GM18505 (cell line): ENCODE measurements at regions not wholly inside any gene's neighbourhood (a gene's known extent, or its start where the extent isn't known, plus 50 kb on each side); places are given as distances from the start of the nearest gene placed in this dataset.

Experiments
- ATAC-seq: cut with Tn5 transposase; IDR thresholded peaks from one replicate; pipeline ENCODE4 v1.9.1; 2021; ENCODE audit not compliant: unreplicated experiment
- POLR2A ChIP-seq: IDR thresholded peaks from 4 replicates; pipeline ENCODE4 v1.6.1; 2011; ENCODE audit warnings: borderline replicate concordance; ENCODE audit not compliant: insufficient read depth, insufficient read length; ENCODE audit errors: extremely low read depth

GRCh38 chr1:60763741-60764140 lies 318.6 kb upstream of the NFIA start:
- ATAC-seq = no peak
- TF ChIP-seq POLR2A = no peak

GRCh38 chr1:60762911-60763310 lies 319.4 kb upstream of the NFIA start:
- ATAC-seq = no peak
- no peak for TF ChIP-seq POLR2A

- ATAC-seq = no peak
- no peak for TF ChIP-seq POLR2A
Measured at GRCh38 chr1:60762176-60762575, 320.2 kb upstream of the NFIA start.

- no peak for TF ChIP-seq POLR2A
- ATAC-seq = no peak
Measured at GRCh38 chr1:60759291-60759690, 323.1 kb upstream of the NFIA start.

GRCh38 chr1:60757485-60757884 lies 324.9 kb upstream of the NFIA start:
- no peak for TF ChIP-seq POLR2A
- ATAC-seq = no peak

GRCh38 chr1:60753036-60753900 lies 329.1 kb upstream of the NFIA start:
- TF ChIP-seq POLR2A = no peak
- ATAC-seq = no peak

GRCh38 chr1:60751306-60751705 lies 331.1 kb upstream of the NFIA start:
- ATAC-seq = no peak

GRCh38 chr1:60747353-60747752 lies 335.0 kb upstream of the NFIA start:
- no peak for ATAC-seq
- TF ChIP-seq POLR2A = no peak

More at GRCh38 chr1:60751306-60751705, 331.1 kb upstream of the NFIA start:
- no peak for TF ChIP-seq POLR2A

- TF ChIP-seq POLR2A = no peak
- no peak for ATAC-seq
Measured at GRCh38 chr1:60746278-60746791, 336.0 kb upstream of the NFIA start.

GRCh38 chr1:60745484-60745883 lies 336.9 kb upstream of the NFIA start:
- TF ChIP-seq POLR2A = no peak
- ATAC-seq = no peak

GRCh38 chr1:60742339-60742738 lies 340.0 kb upstream of the NFIA start:
- TF ChIP-seq POLR2A = no peak
- no peak for ATAC-seq

- ATAC-seq = no peak
- no peak for TF ChIP-seq POLR2A
Measured at GRCh38 chr1:60740154-60740553, 342.2 kb upstream of the NFIA start.

GRCh38 chr1:60739729-60740128 lies 342.6 kb upstream of the NFIA start:
- ATAC-seq = no peak
- no peak for TF ChIP-seq POLR2A

- TF ChIP-seq POLR2A = no peak
- ATAC-seq = no peak
Measured at GRCh38 chr1:60732977-60733401, 349.4 kb upstream of the NFIA start.

- TF ChIP-seq POLR2A = no peak
- no peak for ATAC-seq
Measured at GRCh38 chr1:60731321-60731720, 351.0 kb upstream of the NFIA start.

- ATAC-seq = no peak
- TF ChIP-seq POLR2A = no peak
Measured at GRCh38 chr1:60727552-60727951, 354.8 kb upstream of the NFIA start.
